Vagina (tissue), 2 donors: ENCODE measurements at regions not wholly inside any gene's neighbourhood (a gene's known extent, or its start where the extent isn't known, plus 50 kb on each side); places are given as distances from the start of the nearest gene placed in this dataset.

ENCODE experiments used
- DNase-seq, 2 donors: peaks; one replicate each; pipeline ENCODE4 v3.0.0-alpha.2; 2017; ENCODE audit errors: extremely low spot score in 2 of 2
- H3K27ac ChIP-seq: fragments of 200-600 bp; sonication (generic); one replicate; pipeline ENCODE4 v1.5.1; 2019
- H3K27me3 ChIP-seq: fragments of 200-600 bp; sonication (generic); one replicate; pipeline ENCODE4 v1.5.1; 2019
- H3K36me3 ChIP-seq, 2 donors: fragments of 200-600 bp; sonication (generic); one replicate each; pipeline ENCODE4 v1.5.1; 2017 to 2019
- H3K4me1 ChIP-seq: fragments of 200-600 bp; sonication (generic); one replicate; pipeline ENCODE4 v1.5.1; 2019
- H3K4me3 ChIP-seq, 2 donors: fragments of 200-600 bp; sonication (generic); 1 replicate in 1 of 2; 2 replicates in 1 of 2; pipeline ENCODE4 v1.5.1; 2016 to 2019
- H3K9me3 ChIP-seq: fragments of 200-600 bp; sonication (generic); one replicate; pipeline ENCODE4 v1.5.1; 2019
- CTCF ChIP-seq, 3 experiments: fragments of 450-650 bp in 2 of 3; fragments of 200-600 bp in 1 of 3; sonication (generic) in 1 of 3; IDR thresholded peaks; one replicate each; pipeline ENCODE4 v1.5.1; 2017 to 2019; ENCODE audit warnings: antibody characterized with exemption in 3 of 3, mild to moderate bottlenecking in 2 of 3, moderate library complexity in 2 of 3
- POLR2A ChIP-seq, 2 donors: fragments of 450-650 bp; IDR thresholded peaks; one replicate each; pipeline ENCODE4 v1.6.1; 2017; ENCODE audit warnings: antibody characterized with exemption in 2 of 2, mild to moderate bottlenecking in 2 of 2, moderate library complexity in 2 of 2
- POLR2AphosphoS5 ChIP-seq, 2 donors: sonication (generic); formaldehyde crosslinking; IDR thresholded peaks; one replicate each; pipeline ENCODE4 v1.9.0; 2017; ENCODE audit warnings: antibody characterized with exemption in 2 of 2, mild to moderate bottlenecking in 2 of 2, low read depth in 1 of 2; ENCODE audit not compliant: insufficient read depth in 1 of 2
- intact Hi-C: fragments of 100-400 bp; cut with DNase I; formaldehyde crosslinking; loops from one replicate; pipeline ENCODE4 v1.15.1; 2023

- no peak overlapping the region for H3K4me3 ChIP-seq
- H3K9me3 ChIP-seq, result no peaks in the 10 kb centered on the region
- H3K36me3 ChIP-seq, result no peaks in the 10 kb centered on the region
- no peaks in the 10 kb centered on the region for H3K27me3 ChIP-seq
- DNase-seq, result no peak
- intact Hi-C loops, result no loop called here
- TF ChIP-seq POLR2AphosphoS5 (IDR thresholded peaks at IDR 0.05; ENCODE audit: insufficient read depth in 1 of 2, low read depth in 1 of 2), result no peak
- TF ChIP-seq POLR2A (IDR thresholded peaks at IDR 0.05), result no peak
- TF ChIP-seq CTCF (IDR thresholded peaks at IDR 0.05), result no peak
- H3K4me1 ChIP-seq, result no peaks in the 10 kb centered on the region
- no peak overlapping the region for H3K27ac ChIP-seq
These were observed 130.9 kb downstream of the EMX2 start for GRCh38 chr10:117673230-117674010.

DNA sequence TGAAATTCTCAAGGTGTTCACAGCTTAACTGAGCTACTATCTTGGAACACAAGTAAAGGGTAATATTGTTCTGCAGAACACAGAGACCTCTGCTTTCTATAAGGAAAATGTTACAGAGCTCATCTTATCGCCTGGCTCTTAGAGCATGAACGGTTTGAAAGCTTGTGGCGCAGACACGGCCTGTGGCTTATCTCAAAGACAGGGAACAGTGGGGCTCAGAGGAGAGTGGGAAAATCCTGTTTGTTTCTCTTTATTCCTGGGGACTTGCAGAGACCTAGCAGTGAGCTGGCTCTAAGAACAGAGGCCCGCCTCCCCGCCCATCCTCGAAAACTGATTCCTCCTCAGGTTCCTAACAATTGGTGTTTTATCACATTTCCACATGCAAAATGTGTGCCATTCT is 131.7 kb downstream of the EMX2 start:
- Histone ChIP-seq H3K9me3 (no peaks in the 10 kb centered on the region), H3K4me3 (no peak overlapping the region), H3K36me3 (no peaks in the 10 kb centered on the region), H3K27me3 (no peaks in the 10 kb centered on the region), H3K27ac (no peak overlapping the region), H3K4me1 (no peaks in the 10 kb centered on the region)
- intact Hi-C loops, result no loop called here
- no peak for TF ChIP-seq POLR2A (IDR thresholded peaks at IDR 0.05)
- no peak for TF ChIP-seq POLR2AphosphoS5 (IDR thresholded peaks at IDR 0.05; ENCODE audit: insufficient read depth in 1 of 2, low read depth in 1 of 2)
- no peak for TF ChIP-seq CTCF (IDR thresholded peaks at IDR 0.05)
- DNase-seq, result no peak

DNA sequence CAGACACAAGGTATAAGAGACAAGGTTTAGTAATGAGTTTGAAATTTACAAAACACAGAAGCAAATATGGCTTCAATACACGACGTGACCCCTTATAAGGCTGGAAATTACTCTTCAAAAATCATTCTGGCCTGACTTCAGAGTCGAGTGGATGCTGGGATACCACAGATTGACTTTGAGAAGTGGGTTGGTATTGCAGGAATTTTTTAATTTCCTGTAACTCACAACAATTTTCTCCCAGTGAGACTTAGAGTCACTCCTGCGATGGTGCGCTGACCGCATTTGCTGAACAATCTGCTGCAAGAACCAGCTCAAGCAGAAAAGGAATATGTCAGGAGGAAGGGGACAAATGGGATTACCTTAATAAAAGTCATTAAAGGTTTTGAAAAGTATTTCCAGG is 132.1 kb downstream of the EMX2 start:
- Histone ChIP-seq H3K27me3 (no peaks in the 10 kb centered on the region), H3K27ac (no peak overlapping the region), H3K36me3 (no peaks in the 10 kb centered on the region), H3K9me3 (no peaks in the 10 kb centered on the region), H3K4me1 (no peaks in the 10 kb centered on the region), H3K4me3 (no peak overlapping the region)
- TF ChIP-seq POLR2A (IDR thresholded peaks at IDR 0.05) (no peak), CTCF (IDR thresholded peaks at IDR 0.05) (no peak), POLR2AphosphoS5 (IDR thresholded peaks at IDR 0.05; ENCODE audit: insufficient read depth in 1 of 2, low read depth in 1 of 2) (no peak)
- DNase-seq, result no peak
- intact Hi-C loops, result no loop called here

GRCh38 chr10:117675514-117676055 is 133.0 kb downstream of the EMX2 start:
- Histone ChIP-seq H3K4me3 (no peak overlapping the region), H3K27me3 (no peaks in the 10 kb centered on the region), H3K4me1 (no peaks in the 10 kb centered on the region), H3K36me3 (no peaks in the 10 kb centered on the region), H3K9me3 (no peaks in the 10 kb centered on the region), H3K27ac (no peak overlapping the region)
- intact Hi-C loops, result no loop called here
- TF ChIP-seq CTCF (IDR thresholded peaks at IDR 0.05) (no peak), POLR2AphosphoS5 (IDR thresholded peaks at IDR 0.05; ENCODE audit: insufficient read depth in 1 of 2, low read depth in 1 of 2) (no peak), POLR2A (IDR thresholded peaks at IDR 0.05) (no peak)
- DNase-seq, result no peak

DNA sequence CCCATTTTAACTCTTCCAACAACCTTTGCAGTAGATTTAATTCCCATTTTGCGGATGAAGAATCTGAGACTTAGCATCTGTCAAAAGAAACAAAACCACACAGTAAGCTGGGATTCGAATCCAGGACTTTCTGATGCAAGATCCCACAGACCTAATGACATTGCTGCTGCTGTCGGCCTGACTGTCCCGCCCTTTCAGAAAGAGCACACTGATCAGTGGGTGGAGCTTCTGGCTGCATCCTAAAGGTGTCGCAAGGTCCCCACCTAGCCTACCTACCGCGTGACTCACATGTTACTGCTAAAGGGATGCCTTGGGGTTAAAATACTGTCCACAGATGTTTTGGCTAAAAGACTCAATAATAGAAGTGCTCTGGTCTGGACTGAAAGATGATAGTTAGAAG is 134.7 kb downstream of the EMX2 start:
- H3K4me1 ChIP-seq, result no peaks in the 10 kb centered on the region
- no peaks in the 10 kb centered on the region for H3K27me3 ChIP-seq
- TF ChIP-seq POLR2AphosphoS5 (IDR thresholded peaks at IDR 0.05; ENCODE audit: insufficient read depth in 1 of 2, low read depth in 1 of 2), result no peak
- no peak for TF ChIP-seq CTCF (IDR thresholded peaks at IDR 0.05)
- no peak for TF ChIP-seq POLR2A (IDR thresholded peaks at IDR 0.05)
- H3K36me3 ChIP-seq, result no peaks in the 10 kb centered on the region
- no peak overlapping the region for H3K27ac ChIP-seq
- DNase-seq, result no peak
- no peak overlapping the region for H3K4me3 ChIP-seq
- no peaks in the 10 kb centered on the region for H3K9me3 ChIP-seq
- intact Hi-C loops, result no loop called here
